Uterus (tissue), 2 donors: ENCODE measurements at regions not wholly inside any gene's neighbourhood (a gene's known extent, or its start where the extent isn't known, plus 50 kb on each side); places are given as distances from the start of the nearest gene placed in this dataset.
"Not testable (repeated sequence)": the region's sequence is repeated elsewhere in the genome, so short reads cannot be mapped to it uniquely, and the experiment has no call there.

Experiments used
- POLR2A ChIP-seq, 2 donors: fragments of 450-650 bp; IDR thresholded peaks; one replicate each; pipeline ENCODE4 v1.6.1; 2016; ENCODE audit warnings: antibody characterized with exemption in 2 of 2, mild to moderate bottlenecking in 1 of 2, moderate library complexity in 1 of 2
- TF ChIP-seq, protein P1 (sequence below), 4 experiments: fragments of 200-600 bp in 2 of 4; fragments of 450-650 bp in 2 of 4; sonication (generic) in 2 of 4; IDR thresholded peaks; one replicate each; pipeline ENCODE4 v1.5.1; 2016 to 2019; ENCODE audit warnings: antibody characterized with exemption in 4 of 4, mild to moderate bottlenecking in 2 of 4, moderate library complexity in 1 of 4

DNA sequence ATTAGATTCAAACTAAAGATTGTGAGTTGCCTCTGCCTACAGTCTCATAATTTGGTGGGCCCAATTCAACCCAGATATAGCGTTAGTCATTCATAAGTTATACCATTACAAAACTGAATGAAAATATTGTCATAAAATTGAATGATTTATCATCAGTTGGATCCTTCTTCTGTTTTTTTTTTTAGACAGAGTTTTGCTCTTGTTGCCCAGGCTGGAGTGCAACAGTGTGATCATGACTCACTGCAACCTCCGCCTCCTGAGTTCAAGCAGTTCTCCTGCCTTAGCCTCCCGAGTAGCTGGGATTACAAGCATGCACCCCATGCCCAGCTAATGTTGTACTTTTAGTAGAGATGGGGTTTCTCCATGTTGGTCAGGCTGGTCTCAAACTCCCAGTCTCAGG lies 157.2 kb upstream of the PTBP2 start:
- TF ChIP-seq POLR2A (IDR thresholded peaks at IDR 0.05): not testable (repeated sequence)
- TF ChIP-seq, protein P1, sequence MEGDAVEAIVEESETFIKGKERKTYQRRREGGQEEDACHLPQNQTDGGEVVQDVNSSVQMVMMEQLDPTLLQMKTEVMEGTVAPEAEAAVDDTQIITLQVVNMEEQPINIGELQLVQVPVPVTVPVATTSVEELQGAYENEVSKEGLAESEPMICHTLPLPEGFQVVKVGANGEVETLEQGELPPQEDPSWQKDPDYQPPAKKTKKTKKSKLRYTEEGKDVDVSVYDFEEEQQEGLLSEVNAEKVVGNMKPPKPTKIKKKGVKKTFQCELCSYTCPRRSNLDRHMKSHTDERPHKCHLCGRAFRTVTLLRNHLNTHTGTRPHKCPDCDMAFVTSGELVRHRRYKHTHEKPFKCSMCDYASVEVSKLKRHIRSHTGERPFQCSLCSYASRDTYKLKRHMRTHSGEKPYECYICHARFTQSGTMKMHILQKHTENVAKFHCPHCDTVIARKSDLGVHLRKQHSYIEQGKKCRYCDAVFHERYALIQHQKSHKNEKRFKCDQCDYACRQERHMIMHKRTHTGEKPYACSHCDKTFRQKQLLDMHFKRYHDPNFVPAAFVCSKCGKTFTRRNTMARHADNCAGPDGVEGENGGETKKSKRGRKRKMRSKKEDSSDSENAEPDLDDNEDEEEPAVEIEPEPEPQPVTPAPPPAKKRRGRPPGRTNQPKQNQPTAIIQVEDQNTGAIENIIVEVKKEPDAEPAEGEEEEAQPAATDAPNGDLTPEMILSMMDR (IDR thresholded peaks at IDR 0.05): not testable (repeated sequence)
